ENCODE measurements at regions not wholly inside any gene's neighbourhood (a gene's known extent, or its start where the extent isn't known, plus 50 kb on each side); places are given as distances from the start of the nearest gene placed in this dataset.

DNA sequence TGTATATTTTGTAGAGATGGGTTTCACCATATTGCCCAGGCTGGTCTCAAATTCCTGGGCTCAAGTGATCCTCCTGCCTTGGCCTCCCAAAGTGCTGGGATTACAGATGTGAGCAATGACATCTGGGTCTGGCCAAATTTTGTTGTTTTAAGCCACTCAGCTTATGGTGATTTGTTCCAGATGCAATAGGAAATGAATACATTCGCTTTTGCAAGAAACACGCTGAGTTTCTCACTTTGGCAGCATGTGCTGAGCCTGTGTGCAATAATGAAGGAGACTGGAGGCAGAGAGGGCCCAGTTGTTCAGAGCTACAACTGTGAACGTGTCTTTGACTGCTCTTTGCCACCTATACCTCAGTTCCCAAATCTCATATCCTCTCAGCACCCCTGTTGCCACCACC is 56.4 kb downstream of the KIF4B start (continued):
- TF ChIP-seq, protein P1, sequence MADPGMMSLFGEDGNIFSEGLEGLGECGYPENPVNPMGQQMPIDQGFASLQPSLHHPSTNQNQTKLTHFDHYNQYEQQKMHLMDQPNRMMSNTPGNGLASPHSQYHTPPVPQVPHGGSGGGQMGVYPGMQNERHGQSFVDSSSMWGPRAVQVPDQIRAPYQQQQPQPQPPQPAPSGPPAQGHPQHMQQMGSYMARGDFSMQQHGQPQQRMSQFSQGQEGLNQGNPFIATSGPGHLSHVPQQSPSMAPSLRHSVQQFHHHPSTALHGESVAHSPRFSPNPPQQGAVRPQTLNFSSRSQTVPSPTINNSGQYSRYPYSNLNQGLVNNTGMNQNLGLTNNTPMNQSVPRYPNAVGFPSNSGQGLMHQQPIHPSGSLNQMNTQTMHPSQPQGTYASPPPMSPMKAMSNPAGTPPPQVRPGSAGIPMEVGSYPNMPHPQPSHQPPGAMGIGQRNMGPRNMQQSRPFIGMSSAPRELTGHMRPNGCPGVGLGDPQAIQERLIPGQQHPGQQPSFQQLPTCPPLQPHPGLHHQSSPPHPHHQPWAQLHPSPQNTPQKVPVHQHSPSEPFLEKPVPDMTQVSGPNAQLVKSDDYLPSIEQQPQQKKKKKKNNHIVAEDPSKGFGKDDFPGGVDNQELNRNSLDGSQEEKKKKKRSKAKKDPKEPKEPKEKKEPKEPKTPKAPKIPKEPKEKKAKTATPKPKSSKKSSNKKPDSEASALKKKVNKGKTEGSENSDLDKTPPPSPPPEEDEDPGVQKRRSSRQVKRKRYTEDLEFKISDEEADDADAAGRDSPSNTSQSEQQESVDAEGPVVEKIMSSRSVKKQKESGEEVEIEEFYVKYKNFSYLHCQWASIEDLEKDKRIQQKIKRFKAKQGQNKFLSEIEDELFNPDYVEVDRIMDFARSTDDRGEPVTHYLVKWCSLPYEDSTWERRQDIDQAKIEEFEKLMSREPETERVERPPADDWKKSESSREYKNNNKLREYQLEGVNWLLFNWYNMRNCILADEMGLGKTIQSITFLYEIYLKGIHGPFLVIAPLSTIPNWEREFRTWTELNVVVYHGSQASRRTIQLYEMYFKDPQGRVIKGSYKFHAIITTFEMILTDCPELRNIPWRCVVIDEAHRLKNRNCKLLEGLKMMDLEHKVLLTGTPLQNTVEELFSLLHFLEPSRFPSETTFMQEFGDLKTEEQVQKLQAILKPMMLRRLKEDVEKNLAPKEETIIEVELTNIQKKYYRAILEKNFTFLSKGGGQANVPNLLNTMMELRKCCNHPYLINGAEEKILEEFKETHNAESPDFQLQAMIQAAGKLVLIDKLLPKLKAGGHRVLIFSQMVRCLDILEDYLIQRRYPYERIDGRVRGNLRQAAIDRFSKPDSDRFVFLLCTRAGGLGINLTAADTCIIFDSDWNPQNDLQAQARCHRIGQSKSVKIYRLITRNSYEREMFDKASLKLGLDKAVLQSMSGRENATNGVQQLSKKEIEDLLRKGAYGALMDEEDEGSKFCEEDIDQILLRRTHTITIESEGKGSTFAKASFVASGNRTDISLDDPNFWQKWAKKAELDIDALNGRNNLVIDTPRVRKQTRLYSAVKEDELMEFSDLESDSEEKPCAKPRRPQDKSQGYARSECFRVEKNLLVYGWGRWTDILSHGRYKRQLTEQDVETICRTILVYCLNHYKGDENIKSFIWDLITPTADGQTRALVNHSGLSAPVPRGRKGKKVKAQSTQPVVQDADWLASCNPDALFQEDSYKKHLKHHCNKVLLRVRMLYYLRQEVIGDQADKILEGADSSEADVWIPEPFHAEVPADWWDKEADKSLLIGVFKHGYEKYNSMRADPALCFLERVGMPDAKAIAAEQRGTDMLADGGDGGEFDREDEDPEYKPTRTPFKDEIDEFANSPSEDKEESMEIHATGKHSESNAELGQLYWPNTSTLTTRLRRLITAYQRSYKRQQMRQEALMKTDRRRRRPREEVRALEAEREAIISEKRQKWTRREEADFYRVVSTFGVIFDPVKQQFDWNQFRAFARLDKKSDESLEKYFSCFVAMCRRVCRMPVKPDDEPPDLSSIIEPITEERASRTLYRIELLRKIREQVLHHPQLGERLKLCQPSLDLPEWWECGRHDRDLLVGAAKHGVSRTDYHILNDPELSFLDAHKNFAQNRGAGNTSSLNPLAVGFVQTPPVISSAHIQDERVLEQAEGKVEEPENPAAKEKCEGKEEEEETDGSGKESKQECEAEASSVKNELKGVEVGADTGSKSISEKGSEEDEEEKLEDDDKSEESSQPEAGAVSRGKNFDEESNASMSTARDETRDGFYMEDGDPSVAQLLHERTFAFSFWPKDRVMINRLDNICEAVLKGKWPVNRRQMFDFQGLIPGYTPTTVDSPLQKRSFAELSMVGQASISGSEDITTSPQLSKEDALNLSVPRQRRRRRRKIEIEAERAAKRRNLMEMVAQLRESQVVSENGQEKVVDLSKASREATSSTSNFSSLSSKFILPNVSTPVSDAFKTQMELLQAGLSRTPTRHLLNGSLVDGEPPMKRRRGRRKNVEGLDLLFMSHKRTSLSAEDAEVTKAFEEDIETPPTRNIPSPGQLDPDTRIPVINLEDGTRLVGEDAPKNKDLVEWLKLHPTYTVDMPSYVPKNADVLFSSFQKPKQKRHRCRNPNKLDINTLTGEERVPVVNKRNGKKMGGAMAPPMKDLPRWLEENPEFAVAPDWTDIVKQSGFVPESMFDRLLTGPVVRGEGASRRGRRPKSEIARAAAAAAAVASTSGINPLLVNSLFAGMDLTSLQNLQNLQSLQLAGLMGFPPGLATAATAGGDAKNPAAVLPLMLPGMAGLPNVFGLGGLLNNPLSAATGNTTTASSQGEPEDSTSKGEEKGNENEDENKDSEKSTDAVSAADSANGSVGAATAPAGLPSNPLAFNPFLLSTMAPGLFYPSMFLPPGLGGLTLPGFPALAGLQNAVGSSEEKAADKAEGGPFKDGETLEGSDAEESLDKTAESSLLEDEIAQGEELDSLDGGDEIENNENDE (IDR thresholded peaks at IDR 0.05; ENCODE audit: insufficient replicate concordance, low read length): no peak
- TF ChIP-seq CHD1 (IDR thresholded peaks at IDR 0.05; ENCODE audit: low read depth, low read length) (no peak), JUND (IDR thresholded peaks at IDR 0.05; ENCODE audit: low read length) (no peak), RXRA (IDR thresholded peaks at IDR 0.05; ENCODE audit: insufficient read depth, low read depth, low read length) (no peak)

All from H1 (cell line).